HL-60/S4 treated with phorbol 12-myristate 13-acetate at 8.2 ng/mL for 4 days and 3 days (cell line): ENCODE measurements at regions not wholly inside any gene's neighbourhood (a gene's known extent, or its start where the extent isn't known, plus 50 kb on each side); places are given as distances from the start of the nearest gene placed in this dataset.

Source experiments
- in situ Hi-C: fragments of 300-500 bp; cut with MboI; formaldehyde crosslinking; loops from 2 replicates; pipeline ENCODE4 v1.15.0; 2022; ENCODE audit warnings: low sequenced_read_pairs

DNA sequence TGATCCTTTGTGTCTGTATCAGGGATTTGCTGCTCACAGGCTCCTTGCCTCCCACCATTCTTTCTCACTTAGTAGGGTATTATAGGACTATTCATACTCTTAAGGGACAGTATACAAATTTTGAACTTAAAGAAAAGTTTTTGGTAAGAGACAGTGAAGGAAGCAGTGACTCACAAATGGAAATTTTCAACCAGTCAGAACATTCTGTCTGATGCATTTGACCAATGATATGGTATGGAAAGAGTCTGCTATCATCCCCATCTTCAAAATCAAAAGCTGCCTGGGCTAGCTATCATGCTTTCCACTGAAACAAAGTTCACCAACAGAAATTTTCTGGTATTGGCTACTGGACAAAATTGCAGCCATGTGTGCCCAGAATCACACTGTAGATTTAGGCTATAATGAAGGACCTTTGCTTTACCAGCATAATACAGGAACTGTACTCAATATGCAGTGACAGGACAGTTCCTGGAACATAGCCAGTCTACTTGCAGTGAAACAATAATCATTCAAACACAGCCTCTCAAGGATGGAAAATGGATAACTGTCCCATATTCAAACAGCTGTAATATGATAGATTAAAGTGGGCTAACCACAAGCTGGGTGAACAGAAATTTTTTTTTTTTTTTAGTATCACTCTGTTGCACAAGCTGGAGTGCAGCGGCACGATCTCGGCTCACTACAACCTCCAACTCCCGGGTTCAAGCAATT lies 109.0 kb upstream of the ACSL4 start:
- in situ Hi-C loops, result no loop called here

- in situ Hi-C loops, result no loop called here
These were observed 109.6 kb upstream of the ACSL4 start for GRCh38 chrX:109842611-109843010.

GRCh38 chrX:109843963-109844751 lies 111.1 kb upstream of the ACSL4 start:
- in situ Hi-C loops, result no loop called here

GRCh38 chrX:109844986-109845385 lies 111.9 kb upstream of the ACSL4 start:
- in situ Hi-C loops, result no loop called here

GRCh38 chrX:109845996-109846395 lies 112.9 kb upstream of the ACSL4 start:
- in situ Hi-C loops, result no loop called here

DNA sequence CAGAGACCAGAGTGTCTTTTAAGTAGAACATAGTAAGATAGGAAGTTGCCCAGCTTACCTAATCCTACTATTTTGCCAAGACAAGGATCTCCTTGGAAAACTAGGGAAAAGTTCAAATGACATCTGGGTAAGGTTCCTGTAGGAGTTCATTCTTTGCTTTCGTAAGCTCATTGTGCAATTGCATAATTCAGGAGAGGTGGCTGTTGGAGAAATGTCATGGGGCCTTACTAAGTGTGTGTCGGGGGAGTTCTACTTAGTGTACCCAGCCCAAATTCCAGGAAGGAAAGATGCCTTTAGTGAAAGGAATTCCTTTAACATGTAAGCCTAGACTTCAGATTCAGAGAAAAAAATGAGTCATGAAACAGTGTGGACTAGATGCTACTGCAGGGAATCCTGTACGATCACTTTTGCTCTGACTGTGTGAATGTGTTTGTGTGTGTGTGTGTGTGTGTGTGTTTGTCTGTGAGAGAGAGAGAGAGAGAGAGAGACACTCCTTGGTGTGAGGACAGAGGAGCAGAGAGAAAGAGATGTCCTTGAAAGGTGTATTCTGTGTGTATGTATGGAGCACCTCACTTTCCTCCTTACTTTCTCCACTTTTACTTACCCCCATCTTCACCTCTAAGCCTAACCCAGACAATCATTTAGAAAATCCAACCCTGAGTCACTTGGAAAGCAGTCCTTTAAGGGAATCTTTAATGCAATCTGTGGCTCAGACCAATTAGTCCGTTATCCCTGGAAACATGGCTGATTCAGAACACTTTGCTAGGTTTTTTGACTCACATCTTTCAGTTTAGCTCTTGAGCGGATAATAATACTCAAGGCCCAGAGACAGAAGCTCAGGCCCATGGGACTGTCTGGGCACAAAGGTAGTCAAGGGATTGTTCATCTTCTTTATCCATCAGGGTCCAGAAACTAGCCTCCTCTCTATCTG lies 114.5 kb upstream of the ACSL4 start:
- in situ Hi-C loops, result no loop called here

- in situ Hi-C loops, result no loop called here
These were observed 115.5 kb upstream of the ACSL4 start for GRCh38 chrX:109848461-109849050.

DNA sequence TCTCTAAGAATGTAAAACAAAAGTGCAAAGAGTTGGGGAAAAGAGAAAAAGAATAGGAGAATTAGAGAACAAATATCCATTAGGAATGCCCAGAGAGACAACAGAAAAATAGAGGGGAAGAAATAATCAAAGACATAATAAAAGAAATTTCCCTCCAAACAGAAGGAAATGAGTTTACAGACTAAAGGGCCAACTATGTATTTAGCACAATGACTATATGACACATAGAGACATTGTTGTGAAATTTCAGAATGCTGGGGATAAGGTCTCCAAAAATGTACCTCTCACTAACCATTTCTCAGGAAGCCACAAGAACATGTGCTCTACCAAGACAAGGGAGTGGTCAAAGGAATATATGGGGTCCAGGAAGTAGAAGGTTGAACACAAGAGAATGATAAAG lies 121.0 kb upstream of the ACSL4 start:
- in situ Hi-C loops, result loop anchor here (10.0 kb wide), 1 partner anchor 139 kb away; no protein-coding TSS in a partner anchor

DNA sequence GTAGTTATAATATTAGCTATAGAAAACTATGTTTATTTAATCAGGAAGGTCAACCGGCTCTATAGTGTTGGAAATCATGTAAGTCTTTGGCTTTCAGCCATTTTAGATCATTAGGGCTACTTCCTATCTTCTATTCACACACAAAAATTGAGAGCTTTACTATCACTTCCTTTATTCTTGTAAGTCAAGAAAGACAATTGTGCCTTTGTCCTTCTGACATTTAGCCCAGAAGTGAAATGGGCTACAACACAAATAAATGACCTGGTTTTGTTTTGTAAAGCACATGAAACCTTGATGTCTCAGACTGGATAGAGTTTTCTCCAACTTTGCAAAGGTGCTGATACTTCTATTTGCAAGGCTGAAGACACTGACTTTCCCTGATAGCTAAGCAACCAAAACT lies 122.4 kb upstream of the ACSL4 start:
- in situ Hi-C loops, result loop anchor here (10.0 kb wide), 1 partner anchor 141 kb away; no protein-coding TSS in a partner anchor

GRCh38 chrX:109856974-109857373 lies 123.9 kb upstream of the ACSL4 start:
- in situ Hi-C loops, result loop anchor here (10.0 kb wide), 1 partner anchor 142 kb away; no protein-coding TSS in a partner anchor

DNA sequence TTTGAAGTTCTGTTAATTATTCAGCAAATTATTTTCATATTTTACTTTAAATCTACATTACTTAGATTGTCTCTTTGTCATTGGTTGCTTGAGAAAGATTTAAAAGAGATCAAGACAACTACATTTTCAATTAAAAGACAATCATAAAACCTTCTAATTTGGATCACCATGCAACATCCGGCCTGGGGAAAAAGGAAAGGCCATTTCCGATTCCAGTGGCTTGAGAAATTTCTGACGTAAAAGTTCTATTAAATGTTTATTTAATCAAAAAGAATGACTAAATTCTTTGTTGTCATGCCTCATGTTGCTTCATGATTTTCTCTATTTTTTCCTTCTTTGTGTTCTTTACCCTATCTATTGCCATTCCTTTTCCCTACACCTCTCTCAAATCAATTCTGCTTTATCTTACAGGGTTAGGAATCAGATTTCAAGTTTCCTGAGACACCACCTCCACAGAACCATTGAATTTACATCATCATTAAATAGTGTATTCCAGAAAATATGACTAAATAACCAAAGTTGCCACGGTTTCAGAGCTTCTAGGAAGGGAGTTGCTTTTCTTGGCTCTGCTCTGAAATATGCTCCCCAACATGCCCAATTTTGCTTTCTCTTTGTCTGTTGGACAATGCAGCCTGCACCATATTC lies 124.6 kb upstream of the ACSL4 start:
- in situ Hi-C loops, result loop anchor here (10.0 kb wide), 1 partner anchor 143 kb away; no protein-coding TSS in a partner anchor

DNA sequence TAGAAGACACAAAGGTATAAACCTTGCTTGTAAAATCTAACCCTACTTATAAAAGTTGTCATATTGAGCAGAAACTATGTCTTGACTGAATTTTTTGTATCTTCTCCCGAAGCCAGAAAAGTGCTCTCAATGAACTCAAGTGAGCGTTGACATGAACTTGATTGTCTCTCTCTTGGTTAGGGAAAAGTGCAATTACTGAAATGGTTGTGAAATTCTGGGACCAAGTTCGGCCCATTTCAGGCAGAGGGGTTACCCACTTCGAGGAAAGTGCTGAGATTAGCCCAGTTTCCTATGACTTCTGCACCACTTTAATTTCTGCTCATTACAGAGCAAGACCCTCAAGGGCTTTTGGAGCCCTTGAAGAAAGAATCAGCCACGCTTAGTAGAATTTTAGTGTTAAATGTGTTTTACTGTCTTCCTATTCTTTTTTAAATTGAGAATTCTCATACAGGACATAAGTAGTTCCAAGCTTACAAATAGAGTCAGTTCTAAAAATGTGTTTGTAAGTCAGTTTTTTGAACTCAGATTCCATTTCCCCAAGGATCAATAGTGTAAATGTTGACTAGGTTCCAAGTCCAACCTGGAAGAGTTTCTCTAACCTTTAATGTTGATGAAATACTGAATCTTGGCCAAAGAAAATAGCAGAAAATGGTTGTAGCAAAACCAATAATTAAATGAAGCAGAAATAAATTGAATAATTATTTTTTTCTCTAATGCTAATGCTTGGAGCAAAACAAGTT lies 125.7 kb upstream of the ACSL4 start:
- in situ Hi-C loops, result loop anchor here (10.0 kb wide), 1 partner anchor 144 kb away; no protein-coding TSS in a partner anchor

DNA sequence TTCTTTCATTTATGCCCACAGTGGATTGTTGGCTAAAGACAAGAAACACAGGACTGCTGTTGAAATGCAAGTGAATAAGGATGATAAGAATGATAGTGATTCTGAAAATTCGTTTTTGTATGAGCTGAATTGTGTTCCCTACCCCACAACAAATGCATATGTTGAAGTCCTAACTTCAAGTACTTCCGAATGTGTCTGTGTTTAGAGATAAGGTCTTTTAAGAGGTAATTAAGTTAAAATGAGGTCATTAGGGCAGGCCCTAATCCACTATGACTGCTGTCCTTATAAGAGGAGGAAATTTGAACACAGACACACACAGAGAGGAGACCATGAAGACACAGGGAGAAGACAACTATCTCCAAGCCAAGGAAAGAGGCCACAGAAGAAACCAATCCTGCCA lies 126.6 kb upstream of the ACSL4 start:
- in situ Hi-C loops, result loop anchor here (10.0 kb wide), 1 partner anchor 145 kb away; no protein-coding TSS in a partner anchor

GRCh38 chrX:109862433-109862832 lies 129.4 kb upstream of the ACSL4 start:
- in situ Hi-C loops, result no loop called here

- in situ Hi-C loops, result no loop called here
These were observed 130.8 kb upstream of the ACSL4 start for GRCh38 chrX:109863811-109864210.

- in situ Hi-C loops, result no loop called here
These were observed 131.6 kb upstream of the TMEM164 start for GRCh38 chrX:109871121-109871888.

GRCh38 chrX:109872021-109872732 lies 130.7 kb upstream of the TMEM164 start:
- in situ Hi-C loops, result no loop called here

DNA sequence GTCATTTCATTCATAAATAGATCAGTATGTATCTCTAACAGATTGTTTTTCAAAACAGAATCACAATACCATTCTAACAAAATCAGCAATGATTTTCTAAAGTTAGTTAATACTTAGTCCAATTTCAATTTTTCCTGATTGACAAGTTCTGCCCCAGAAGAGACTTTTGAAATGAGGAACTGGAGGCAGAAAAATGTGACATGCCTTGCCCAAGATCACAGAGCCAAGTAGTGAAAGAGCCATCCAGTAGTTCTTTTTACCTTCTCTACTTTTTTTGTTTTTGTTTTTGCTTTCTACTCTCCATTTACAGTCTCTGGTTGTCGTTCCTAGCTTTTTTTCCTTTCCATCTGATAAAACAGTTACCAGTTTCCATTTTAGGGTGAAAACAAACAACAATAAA lies 129.3 kb upstream of the TMEM164 start:
- in situ Hi-C loops, result no loop called here
